ENCODE measurements at regions not wholly inside any gene's neighbourhood (a gene's known extent, or its start where the extent isn't known, plus 50 kb on each side); places are given as distances from the start of the nearest gene placed in this dataset.
"Not testable (repeated sequence)": the region's sequence is repeated elsewhere in the genome, so short reads cannot be mapped to it uniquely, and the experiment has no call there.

- Histone ChIP-seq H3K36me3 (ENCODE audit: insufficient read depth, low read length) (no peaks in the 10 kb centered on the region), H3F3A (ENCODE audit: insufficient read depth, low read length, poor library complexity, severe bottlenecking) (no peaks in the 10 kb centered on the region), H3K4me3 (ENCODE audit: low read length) (no peak overlapping the region), H4K20me1 (ENCODE audit: insufficient read depth) (no peaks in the 10 kb centered on the region), H2AFZ (ENCODE audit: low read depth, low read length) (no peak overlapping the region), H3K79me2 (replicated peaks; ENCODE audit: insufficient read depth, low read length) (no peaks in the 10 kb centered on the region), H3K27me3 (ENCODE audit: insufficient read depth, low read depth, low read length) (no peaks in the 10 kb centered on the region), H3K4me2 (ENCODE audit: low read length) (no peak overlapping the region), H3K9me3 (ENCODE audit: low read length) (no peaks in the 10 kb centered on the region), H3K9me2 (ENCODE audit: insufficient read depth, low read length) (no peaks in the 10 kb centered on the region), H3K27ac (ENCODE audit: low read length) (no peak overlapping the region), H3K9ac (ENCODE audit: low read length) (no peak overlapping the region)
- TF ChIP-seq REST (IDR thresholded peaks at IDR 0.05; ENCODE audit: borderline replicate concordance) (no peak), CTCF (IDR thresholded peaks at IDR 0.05; ENCODE audit: poor library complexity, severe bottlenecking) (no peak), TAF1 (IDR thresholded peaks at IDR 0.05; ENCODE audit: low read depth) (no peak), POLR2AphosphoS5 (IDR thresholded peaks at IDR 0.05) (no peak), SMC3 (conservative IDR thresholded peaks at IDR 0.05; ENCODE audit: poor library complexity) (no peak), MXI1 (conservative IDR thresholded peaks at IDR 0.05; ENCODE audit: poor library complexity, severe bottlenecking) (no peak), EZH2 (IDR thresholded peaks at IDR 0.05; ENCODE audit: borderline replicate concordance, insufficient read depth, low read length, poor library complexity, severe bottlenecking) (no peak), RAD21 (conservative IDR thresholded peaks at IDR 0.05) (no peak), EP300 (conservative IDR thresholded peaks at IDR 0.05; ENCODE audit: poor library complexity, severe bottlenecking) (no peak)
These were observed 1157.6 kb upstream of the SEMA6A start for GRCh38 chr5:117732264-117732663.

GRCh38 chr5:117731446-117731845, 1156.8 kb upstream of the SEMA6A start:
- Histone ChIP-seq H3K79me2 (replicated peaks; ENCODE audit: insufficient read depth, low read length) (no peaks in the 10 kb centered on the region), H3K27me3 (ENCODE audit: insufficient read depth, low read depth, low read length) (no peaks in the 10 kb centered on the region), H3K36me3 (ENCODE audit: insufficient read depth, low read length) (no peaks in the 10 kb centered on the region), H3K27ac (ENCODE audit: low read length) (no peak overlapping the region), H4K20me1 (ENCODE audit: insufficient read depth) (no peaks in the 10 kb centered on the region), H2AFZ (ENCODE audit: low read depth, low read length) (no peak overlapping the region), H3K4me2 (ENCODE audit: low read length) (no peak overlapping the region), H3K9me2 (ENCODE audit: insufficient read depth, low read length) (no peaks in the 10 kb centered on the region), H3K9ac (ENCODE audit: low read length) (no peak overlapping the region), H3F3A (ENCODE audit: insufficient read depth, low read length, poor library complexity, severe bottlenecking) (no peaks in the 10 kb centered on the region), H3K9me3 (ENCODE audit: low read length) (no peaks in the 10 kb centered on the region), H3K4me3 (ENCODE audit: low read length) (no peak overlapping the region)
- TF ChIP-seq EP300 (conservative IDR thresholded peaks at IDR 0.05; ENCODE audit: poor library complexity, severe bottlenecking): no peak
- no peak for TF ChIP-seq POLR2AphosphoS5 (IDR thresholded peaks at IDR 0.05)

GRCh38 chr5:117720784-117721183, 1146.2 kb upstream of the SEMA6A start:
- not testable (repeated sequence) for H3K9me2 ChIP-seq (ENCODE audit: insufficient read depth, low read length); H4K20me1 ChIP-seq (ENCODE audit: insufficient read depth); H3K9me3 ChIP-seq (ENCODE audit: low read length); H3K9ac ChIP-seq (ENCODE audit: low read length); H3K27ac ChIP-seq (ENCODE audit: low read length); H3K79me2 ChIP-seq (replicated peaks; ENCODE audit: insufficient read depth, low read length); H3K4me3 ChIP-seq (ENCODE audit: low read length); H3F3A ChIP-seq (ENCODE audit: insufficient read depth, low read length, poor library complexity, severe bottlenecking); H2AFZ ChIP-seq (ENCODE audit: low read depth, low read length); H3K4me2 ChIP-seq (ENCODE audit: low read length); H3K27me3 ChIP-seq (ENCODE audit: insufficient read depth, low read depth, low read length); H3K36me3 ChIP-seq (ENCODE audit: insufficient read depth, low read length)
